Inflammatory macrophage treated with lipopolysaccharide for 1 hour (primary cell): ENCODE measurements at regions not wholly inside any gene's neighbourhood (a gene's known extent, or its start where the extent isn't known, plus 50 kb on each side); places are given as distances from the start of the nearest gene placed in this dataset.
A peak's percentile ranks its signal among the peaks of the same experiment; 100 is the strongest.

Experiments
- DNase-seq, 2 donors: peaks; one replicate each; pipeline ENCODE4 v3.0.0-alpha.2; 2020 to 2022

GRCh38 chr1:235009561-235010306 lies 118.9 kb downstream of the TOMM20 start:
- no peak for DNase-seq

GRCh38 chr1:235009074-235009473 lies 119.6 kb downstream of the TOMM20 start:
- DNase-seq = no peak

GRCh38 chr1:235008239-235008638 lies 120.4 kb downstream of the TOMM20 start:
- no peak for DNase-seq

GRCh38 chr1:235006816-235007215 lies 121.8 kb downstream of the TOMM20 start:
- no peak for DNase-seq

- DNase-seq = no peak
Measured at GRCh38 chr1:235006132-235006721, 122.4 kb downstream of the TOMM20 start.

GRCh38 chr1:235004840-235005391 lies 123.7 kb downstream of the TOMM20 start:
- DNase-seq = no peak

GRCh38 chr1:235004276-235004675 lies 124.4 kb downstream of the TOMM20 start:
- DNase-seq = no peak

- DNase-seq = no peak
Measured at GRCh38 chr1:235002706-235003300, 125.8 kb downstream of the TOMM20 start.

GRCh38 chr1:234999513-234999940 lies 129.1 kb downstream of the TOMM20 start:
- DNase-seq = no peak

GRCh38 chr1:234997896-234998741 lies 130.5 kb downstream of the TOMM20 start:
- no peak for DNase-seq

- peak; percentile 65 to 79 for DNase-seq
Measured at GRCh38 chr1:234997201-234997895, 131.3 kb downstream of the TOMM20 start.

- no peak for DNase-seq
Measured at GRCh38 chr1:234996245-234996757, 132.3 kb downstream of the TOMM20 start.

GRCh38 chr1:234994436-234995295 lies 134.0 kb downstream of the TOMM20 start:
- no peak for DNase-seq

- DNase-seq = no peak
Measured at GRCh38 chr1:234992065-234992464, 136.6 kb downstream of the TOMM20 start.

- DNase-seq = no peak
Measured at GRCh38 chr1:234990874-234991801, 137.5 kb downstream of the TOMM20 start.

- no peak for DNase-seq
Measured at GRCh38 chr1:234990328-234990675, 138.3 kb downstream of the TOMM20 start.

- DNase-seq = no peak
Measured at GRCh38 chr1:234989479-234990327, 138.9 kb downstream of the TOMM20 start.

- DNase-seq = no peak
Measured at GRCh38 chr1:234989019-234989418, 139.6 kb downstream of the TOMM20 start.

- no peak for DNase-seq
Measured at GRCh38 chr1:234988536-234988935, 140.1 kb downstream of the TOMM20 start.
